HepG2 (cell line): ENCODE measurements at regions not wholly inside any gene's neighbourhood (a gene's known extent, or its start where the extent isn't known, plus 50 kb on each side); places are given as distances from the start of the nearest gene placed in this dataset.

Experiments
- ATAC-seq: fragments of 200-7000 bp; cut with Tn5 transposase; 3 replicates; pipeline ENCODE4 v1.9.1; 2020; ENCODE audit warnings: mild to moderate bottlenecking, moderate library complexity
- BruUV-seq: library from RNA; stranded (reverse); fragments of 400-500 nt; replicated peaks from 2 replicates; lab custom pipeline; 2021; lab: Mats Ljungman, UMichigan
- CTCF ChIA-PET: fragments of 300-600 bp; formaldehyde crosslinking; extraction: SDS; loops from one replicate; lab custom pipeline; 2021; ENCODE audit warnings: low total read pairs, inconsistent platforms, low intra/inter-chr PET ratio; lab: Yijun Ruan, JAX
- POLR2A ChIA-PET: fragments of 350-600 bp; sonication (Branson Sonifier 250); formaldehyde crosslinking; loops from one replicate; lab custom pipeline; 2020; ENCODE audit warnings: antibody characterized with exemption, inconsistent platforms; lab: Yijun Ruan, JAX
- DNase-seq: peaks from one replicate; pipeline ENCODE4 v3.0.0-alpha.2; 2015; ENCODE audit warnings: low spot score
- FAIRE-seq: peaks from 3 replicates; lab custom pipeline; 2011; peaks lifted over from hg19 to GRCh38; lab: Jason Lieb, UNC
- H2AFZ ChIP-seq: one replicate; pipeline ENCODE4 v1.6.1; 2011; ENCODE audit warnings: low read length, inconsistent platforms
- H3K27ac ChIP-seq: fragments of 300-600 bp; 3 replicates; pipeline ENCODE4 v1.8.0; 2011; ENCODE audit warnings: mixed run types, mild to moderate bottlenecking, mixed read lengths, low read length, inconsistent platforms; ENCODE audit not compliant: insufficient read depth; ENCODE audit errors: extremely low read length
- H3K27me3 ChIP-seq, 2 experiments: fragments of 200-600 bp in 1 of 2; 2 replicates in 1 of 2; 3 replicates in 1 of 2; pipeline versions ENCODE4 v1.6.0 to v1.8.0; 2011; ENCODE audit warnings: low read length in 2 of 2, mild to moderate bottlenecking in 2 of 2, moderate library complexity in 2 of 2, inconsistent platforms in 1 of 2; ENCODE audit not compliant: insufficient read depth in 2 of 2, control insufficient read depth in 1 of 2
- H3K36me3 ChIP-seq, 2 experiments: fragments of 200-600 bp in 1 of 2; replicated peaks in 1 of 2; 2 replicates in 1 of 2; 3 replicates in 1 of 2; pipeline versions ENCODE4 v1.5.1 to v1.8.0; 2011; ENCODE audit warnings: low read length in 2 of 2, inconsistent platforms in 1 of 2; ENCODE audit not compliant: insufficient read depth in 2 of 2, control insufficient read depth in 1 of 2
- H3K4me1 ChIP-seq: 2 replicates; pipeline ENCODE4 v1.5.1; 2012; ENCODE audit warnings: low read length, inconsistent platforms; ENCODE audit not compliant: insufficient read depth
- H3K4me2 ChIP-seq: 2 replicates; pipeline ENCODE4 v1.6.0; 2011; ENCODE audit warnings: low read depth, low read length, inconsistent platforms
- H3K4me3 ChIP-seq, 3 experiments: fragments of 200-600 bp in 1 of 3; sonication (generic), shearing (Covaris generic) in 1 of 3; replicated peaks in 1 of 3; 2 replicates each; pipeline ENCODE4 v1.5.1; 2011 to 2016; ENCODE audit warnings: low read length in 3 of 3, inconsistent platforms in 2 of 3, low read depth in 2 of 3, mild to moderate bottlenecking in 2 of 3, control low read depth in 1 of 3, mixed read lengths in 1 of 3; ENCODE audit not compliant: insufficient read depth in 1 of 3
- H3K79me2 ChIP-seq: one replicate; pipeline ENCODE4 v1.6.1; 2011; ENCODE audit warnings: low read length, inconsistent platforms; ENCODE audit not compliant: insufficient read depth
- H3K9ac ChIP-seq: 2 replicates; pipeline ENCODE4 v1.6.0; 2011; ENCODE audit warnings: mild to moderate bottlenecking, low read depth, low read length, inconsistent platforms; ENCODE audit not compliant: insufficient read depth
- H3K9me3 ChIP-seq: 2 replicates; pipeline ENCODE4 v1.5.1; 2012; ENCODE audit warnings: mild to moderate bottlenecking, low read length
- H4K20me1 ChIP-seq: 2 replicates; pipeline ENCODE4 v1.6.0; 2011; ENCODE audit warnings: inconsistent platforms, mild to moderate bottlenecking, low read length, moderate library complexity; ENCODE audit not compliant: insufficient read depth
- CBX1 ChIP-seq: IDR thresholded peaks from one replicate; pipeline ENCODE4 v1.6.1; 2016; ENCODE audit warnings: antibody characterized with exemption, low read depth
- HDAC1 ChIP-seq: sonication (generic); formaldehyde crosslinking; IDR thresholded peaks from 2 replicates; pipeline ENCODE4 v1.5.1; 2020; ENCODE audit warnings: mild to moderate bottlenecking, missing genetic modification reagents
- IRX3 ChIP-seq: sonication (generic); formaldehyde crosslinking; IDR thresholded peaks from 2 replicates; pipeline ENCODE4 v1.8.1; 2023; ENCODE audit warnings: mild to moderate bottlenecking, low read depth, missing genetic modification reagents, borderline replicate concordance
- ISX ChIP-seq: sonication (generic); formaldehyde crosslinking; conservative IDR thresholded peaks from 2 replicates; pipeline ENCODE4 v1.5.0; 2020; ENCODE audit warnings: missing genetic modification reagents
- MED1 ChIP-seq: sonication (generic); formaldehyde crosslinking; IDR thresholded peaks from 2 replicates; pipeline ENCODE4 v1.4.0; 2020; ENCODE audit warnings: missing genetic modification reagents
- MLXIP ChIP-seq: sonication (generic); formaldehyde crosslinking; IDR thresholded peaks from 2 replicates; pipeline ENCODE4 v1.9.0; 2021; ENCODE audit warnings: missing genetic modification reagents, borderline replicate concordance
- MXD4 ChIP-seq: IDR thresholded peaks from 2 replicates; pipeline ENCODE4 v1.6.1; 2016; ENCODE audit warnings: mild to moderate bottlenecking, missing biosample characterization, missing genetic modification reagents
- PHF5A ChIP-seq: IDR thresholded peaks from one replicate; pipeline ENCODE4 v1.6.1; 2018; ENCODE audit warnings: low read depth, missing genetic modification reagents; ENCODE audit not compliant: unreplicated experiment
- POLR2G ChIP-seq: fragments of 200-400 bp; formaldehyde crosslinking; IDR thresholded peaks from 2 replicates; pipeline ENCODE4 v1.6.1; 2018; ENCODE audit warnings: mild to moderate bottlenecking, low read depth, low read length, moderate library complexity
- RNF219 ChIP-seq: sonication (generic); formaldehyde crosslinking; IDR thresholded peaks from 2 replicates; pipeline ENCODE4 v1.5.0; 2020; ENCODE audit warnings: mild to moderate bottlenecking, missing genetic modification reagents
- SOX6 ChIP-seq, 2 experiments: fragments of 450-650 bp in 1 of 2; sonication (generic) in 1 of 2; formaldehyde crosslinking in 1 of 2; IDR thresholded peaks; 2 replicates each; pipeline versions ENCODE4 v1.4.0 to v1.6.1; 2017 to 2020; ENCODE audit warnings: antibody characterized with exemption in 1 of 2, mild to moderate bottlenecking in 1 of 2, missing genetic modification reagents in 1 of 2
- SUZ12 ChIP-seq: fragments of 150-350 bp; IDR thresholded peaks from 2 replicates; pipeline ENCODE4 v1.6.1; 2014; ENCODE audit warnings: low read depth, low read length
- TBX2 ChIP-seq: sonication (generic); formaldehyde crosslinking; IDR thresholded peaks from 2 replicates; pipeline ENCODE4 v1.5.0; 2020; ENCODE audit warnings: missing genetic modification reagents, mild to moderate bottlenecking, borderline replicate concordance
- ZEB1 ChIP-seq: IDR thresholded peaks from 2 replicates; pipeline ENCODE4 v1.6.1; 2012; ENCODE audit warnings: mild to moderate bottlenecking, low read depth, inconsistent platforms; ENCODE audit not compliant: insufficient replicate concordance
- ZNF30 ChIP-seq: sonication (generic); formaldehyde crosslinking; IDR thresholded peaks from 2 replicates; pipeline ENCODE4 v1.5.0; 2020; ENCODE audit warnings: mild to moderate bottlenecking, missing genetic modification reagents
- ZNF616 ChIP-seq: sonication (generic); formaldehyde crosslinking; IDR thresholded peaks from 2 replicates; pipeline ENCODE4 v1.5.0; 2020; ENCODE audit warnings: low read depth, mild to moderate bottlenecking, missing genetic modification reagents
- ZNF800 ChIP-seq: sonication (generic); formaldehyde crosslinking; IDR thresholded peaks from 2 replicates; pipeline ENCODE4 v1.4.0; 2020; ENCODE audit warnings: missing genetic modification reagents
- WGBS: methylation state at CpG from one replicate; pipeline ENCODE4 v1.1.6; 2017; ENCODE audit warnings: low lambda C conversion rate; 5-methylcytosine and 5-hydroxymethylcytosine counted together
- in situ Hi-C: cut with HindIII; loops from 2 replicates; pipeline ENCODE4 v1.10.0; 2017; ENCODE audit warnings: low pct_unique_long_range_greater_than_20kb; ENCODE audit not compliant: extremely low pct_ligation_motif_present
- intact Hi-C: fragments of 100-400 bp; cut with micrococcal nuclease; formaldehyde crosslinking; loops from one replicate; pipeline ENCODE4 v1.10.0; 2022; ENCODE audit not compliant: unreplicated experiment

- peaks cover 0 to 4% of the 10 kb centered on the region in 2 experiments; a peak in 1 of 5 replicates for H3K27me3 ChIP-seq
- DNase-seq: no peak
- in situ Hi-C loops: no loop called here
- H3K4me1 ChIP-seq: no peaks in the 10 kb centered on the region
- H3K4me3 ChIP-seq: no peak overlapping the region
- no peak overlapping the region for H2AFZ ChIP-seq
- WGBS: 54% methylated on average over 7 of the region's 7 CpGs
- no peaks in the 10 kb centered on the region for H4K20me1 ChIP-seq
- no peak overlapping the region for H3K27ac ChIP-seq
- BruUV-seq: no TSS peak
- TF ChIP-seq RNF219 (CRISPR knock-in tag) (no peak), PHF5A (no peak), TBX2 (no peak), SUZ12 (no peak), ZEB1 (no peak), POLR2G (no peak), ISX (CRISPR knock-in tag) (no peak), MED1 (CRISPR knock-in tag) (no peak), SOX6 (IDR thresholded peaks at IDR 0.05) (no peak), SOX6 (CRISPR knock-in tag; IDR thresholded peaks at IDR 0.05) (no peak), CBX1 (no peak), ZNF616 (CRISPR knock-in tag) (no peak), ZNF800 (CRISPR knock-in tag) (no peak), IRX3 (no peak), MLXIP (no peak), MXD4 (CRISPR knock-in tag) (no peak), HDAC1 (CRISPR knock-in tag) (no peak), ZNF30 (CRISPR knock-in tag) (no peak)
- no peaks in the 10 kb centered on the region for H3K36me3 ChIP-seq
- intact Hi-C loops: no loop called here
- ATAC-seq: no peak
- H3K79me2 ChIP-seq: no peaks in the 10 kb centered on the region
- ChIA-PET POLR2A (no interaction called here), CTCF (no interaction called here)
- no peak overlapping the region for H3K9ac ChIP-seq
- H3K4me2 ChIP-seq: no peak overlapping the region
- FAIRE-seq: no peak
- H3K9me3 ChIP-seq: no peaks in the 10 kb centered on the region
Measured at GRCh38 chr3:81864272-81864671, 102.8 kb upstream of the GBE1 start.
